ENCODE measurements at regions not wholly inside any gene's neighbourhood (a gene's known extent, or its start where the extent isn't known, plus 50 kb on each side); places are given as distances from the start of the nearest gene placed in this dataset.

DNA sequence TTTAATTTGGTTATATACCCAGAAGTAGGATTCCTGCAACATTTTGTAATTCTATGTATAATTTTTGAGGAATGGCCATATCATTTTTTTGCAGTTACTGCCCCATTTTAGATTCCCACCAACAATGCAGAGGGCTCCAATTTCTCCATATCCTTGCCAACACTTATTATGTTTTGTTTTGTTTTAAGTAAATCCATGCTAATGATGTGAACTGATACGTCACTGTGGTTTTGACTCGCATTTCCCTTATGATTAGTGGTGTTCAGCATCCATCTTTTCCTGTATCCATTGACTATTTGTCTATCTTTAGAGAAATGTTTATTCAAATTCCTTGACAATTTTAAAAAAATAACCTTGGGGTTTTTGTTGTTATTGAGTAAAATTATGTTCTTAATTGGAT lies 826.4 kb downstream of the CDH11 start:
- TF ChIP-seq, protein P1, sequence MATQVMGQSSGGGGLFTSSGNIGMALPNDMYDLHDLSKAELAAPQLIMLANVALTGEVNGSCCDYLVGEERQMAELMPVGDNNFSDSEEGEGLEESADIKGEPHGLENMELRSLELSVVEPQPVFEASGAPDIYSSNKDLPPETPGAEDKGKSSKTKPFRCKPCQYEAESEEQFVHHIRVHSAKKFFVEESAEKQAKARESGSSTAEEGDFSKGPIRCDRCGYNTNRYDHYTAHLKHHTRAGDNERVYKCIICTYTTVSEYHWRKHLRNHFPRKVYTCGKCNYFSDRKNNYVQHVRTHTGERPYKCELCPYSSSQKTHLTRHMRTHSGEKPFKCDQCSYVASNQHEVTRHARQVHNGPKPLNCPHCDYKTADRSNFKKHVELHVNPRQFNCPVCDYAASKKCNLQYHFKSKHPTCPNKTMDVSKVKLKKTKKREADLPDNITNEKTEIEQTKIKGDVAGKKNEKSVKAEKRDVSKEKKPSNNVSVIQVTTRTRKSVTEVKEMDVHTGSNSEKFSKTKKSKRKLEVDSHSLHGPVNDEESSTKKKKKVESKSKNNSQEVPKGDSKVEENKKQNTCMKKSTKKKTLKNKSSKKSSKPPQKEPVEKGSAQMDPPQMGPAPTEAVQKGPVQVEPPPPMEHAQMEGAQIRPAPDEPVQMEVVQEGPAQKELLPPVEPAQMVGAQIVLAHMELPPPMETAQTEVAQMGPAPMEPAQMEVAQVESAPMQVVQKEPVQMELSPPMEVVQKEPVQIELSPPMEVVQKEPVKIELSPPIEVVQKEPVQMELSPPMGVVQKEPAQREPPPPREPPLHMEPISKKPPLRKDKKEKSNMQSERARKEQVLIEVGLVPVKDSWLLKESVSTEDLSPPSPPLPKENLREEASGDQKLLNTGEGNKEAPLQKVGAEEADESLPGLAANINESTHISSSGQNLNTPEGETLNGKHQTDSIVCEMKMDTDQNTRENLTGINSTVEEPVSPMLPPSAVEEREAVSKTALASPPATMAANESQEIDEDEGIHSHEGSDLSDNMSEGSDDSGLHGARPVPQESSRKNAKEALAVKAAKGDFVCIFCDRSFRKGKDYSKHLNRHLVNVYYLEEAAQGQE (IDR thresholded peaks at IDR 0.05; ENCODE audit: insufficient read depth in 1 of 2, low read depth in 2 of 2, low read length in 2 of 2), result no peak
- TF ChIP-seq POLR2AphosphoS5 (IDR thresholded peaks at IDR 0.05; ENCODE audit: low read depth, low read length) (no peak), TAF1 (IDR thresholded peaks at IDR 0.05; ENCODE audit: borderline replicate concordance, insufficient read depth, low read length) (no peak), FOXP2 (optimal IDR thresholded peaks at IDR 0.05; ENCODE audit: borderline replicate concordance, extremely low read depth, extremely low read length, insufficient read depth) (no peak), SIN3A (IDR thresholded peaks at IDR 0.05; ENCODE audit: borderline replicate concordance, insufficient read depth, low read length) (no peak)

Data from PFSK-1 (cell line).